ENCODE measurements at regions not wholly inside any gene's neighbourhood (a gene's known extent, or its start where the extent isn't known, plus 50 kb on each side); places are given as distances from the start of the nearest gene placed in this dataset.

- TF ChIP-seq ZFX (IDR thresholded peaks at IDR 0.05; ENCODE audit: borderline replicate concordance) (no peak), CTCF (IDR thresholded peaks at IDR 0.05) (no peak)
- no peak overlapping the region for H3K27ac ChIP-seq
These were observed 167.8 kb downstream of the RAB28 start for GRCh38 chr4:13316354-13316753.

- H3K27ac ChIP-seq = no peak overlapping the region
- TF ChIP-seq ZFX (IDR thresholded peaks at IDR 0.05; ENCODE audit: borderline replicate concordance) = no peak
- no peak for TF ChIP-seq CTCF (IDR thresholded peaks at IDR 0.05)
These were observed 170.3 kb downstream of the RAB28 start for GRCh38 chr4:13313856-13314255.

DNA sequence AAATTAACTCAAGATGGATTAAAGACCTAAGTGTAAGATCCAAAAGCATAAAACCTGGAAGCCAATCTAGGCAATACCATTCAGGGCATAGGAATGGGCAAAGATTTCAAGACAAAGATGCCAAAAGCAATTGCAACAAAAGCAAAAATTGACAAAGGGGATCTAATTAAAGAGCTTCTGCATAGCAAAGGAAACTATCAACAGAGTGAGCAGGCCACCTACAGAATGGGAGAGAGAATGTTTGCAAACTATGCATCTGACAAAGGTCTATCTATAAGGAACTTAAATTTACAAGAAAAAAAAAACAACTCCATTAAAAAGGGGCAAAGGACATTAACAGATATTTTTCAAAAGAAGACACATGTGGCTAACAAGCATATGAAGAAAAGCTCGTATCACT is 171.9 kb downstream of the RAB28 start:
- no peak overlapping the region for H3K27ac ChIP-seq
- no peak for TF ChIP-seq CTCF (IDR thresholded peaks at IDR 0.05)
- no peak for TF ChIP-seq ZFX (IDR thresholded peaks at IDR 0.05; ENCODE audit: borderline replicate concordance)

DNA sequence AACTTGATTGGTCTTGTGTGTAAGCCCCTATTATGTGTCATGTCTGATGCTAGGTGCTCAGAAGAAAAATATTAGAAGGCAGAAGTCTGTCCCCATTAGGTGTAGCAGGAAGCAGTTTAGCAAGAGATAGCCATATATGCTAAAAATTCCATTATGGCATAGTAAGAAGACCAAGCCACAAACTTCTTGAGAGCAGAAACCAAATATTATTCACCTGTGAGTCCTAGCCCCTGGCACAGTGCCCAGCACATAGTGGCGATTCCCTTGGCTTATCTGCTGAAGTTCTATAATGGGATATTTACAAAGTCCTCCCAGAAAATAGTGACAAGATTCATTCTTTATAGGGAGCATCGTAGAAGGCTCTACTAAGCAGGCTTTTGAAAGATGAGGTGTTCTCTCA is 174.4 kb downstream of the RAB28 start:
- no peak overlapping the region for H3K27ac ChIP-seq
- no peak for TF ChIP-seq CTCF (IDR thresholded peaks at IDR 0.05)

DNA sequence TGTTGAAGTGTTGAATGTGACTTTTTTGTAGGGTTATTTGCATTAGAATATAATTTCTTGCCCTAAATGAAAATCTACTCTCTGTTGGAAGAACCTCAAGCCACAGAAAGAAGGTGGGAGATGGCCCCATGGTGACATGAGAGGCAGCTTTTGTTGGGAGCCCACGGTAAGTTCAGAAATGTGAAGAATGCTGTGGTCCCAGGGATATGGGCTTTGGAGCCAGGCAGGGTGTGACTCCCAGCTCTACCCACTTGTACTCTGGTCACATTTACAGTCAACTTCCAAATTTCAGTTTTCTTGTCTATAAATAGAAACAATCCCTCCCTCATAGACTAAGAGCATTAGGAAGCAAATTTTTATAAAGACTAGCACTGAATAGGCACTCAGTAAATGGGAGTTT is 177.8 kb downstream of the RAB28 start:
- H3K27ac ChIP-seq = no peak overlapping the region
- TF ChIP-seq CTCF (IDR thresholded peaks at IDR 0.05) = no peak
- TF ChIP-seq ZFX (IDR thresholded peaks at IDR 0.05; ENCODE audit: borderline replicate concordance) = no peak

GRCh38 chr4:13302876-13303275 is 181.3 kb downstream of the RAB28 start:
- no peak for TF ChIP-seq ZFX (IDR thresholded peaks at IDR 0.05; ENCODE audit: borderline replicate concordance)
- no peak for TF ChIP-seq CTCF (IDR thresholded peaks at IDR 0.05)
- H3K27ac ChIP-seq = no peak overlapping the region

DNA sequence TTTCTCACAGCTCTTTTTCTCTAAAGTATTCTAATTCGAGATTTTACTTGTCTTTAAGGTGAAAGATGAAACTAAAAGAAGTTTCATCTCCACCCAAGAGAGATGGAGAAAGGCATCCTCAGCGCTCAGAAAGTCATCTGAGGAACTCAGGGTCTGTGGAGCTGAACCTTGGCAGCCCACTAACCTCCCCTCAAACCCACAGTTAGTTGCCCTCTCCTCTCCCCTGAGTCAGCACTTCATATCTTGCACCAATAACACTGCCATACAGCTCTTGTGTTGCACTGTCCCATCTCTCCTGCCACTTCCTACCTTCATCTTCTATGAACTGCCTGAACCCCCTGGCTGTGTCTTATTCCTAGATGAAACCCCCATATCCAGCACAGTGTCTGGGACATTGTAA is 184.8 kb downstream of the RAB28 start:
- TF ChIP-seq ZFX (IDR thresholded peaks at IDR 0.05; ENCODE audit: borderline replicate concordance) = no peak
- no peak for TF ChIP-seq CTCF (IDR thresholded peaks at IDR 0.05)

More for the DNA sequence above, 184.8 kb downstream of the RAB28 start:
- no peak overlapping the region for H3K27ac ChIP-seq
